Neural progenitor cell (in vitro differentiated cells): ENCODE measurements at regions not wholly inside any gene's neighbourhood (a gene's known extent, or its start where the extent isn't known, plus 50 kb on each side); places are given as distances from the start of the nearest gene placed in this dataset.

Experiments
- EZH2 ChIP-seq: fragments of 200-600 bp; sonication (generic); IDR thresholded peaks from 2 replicates; pipeline ENCODE4 v1.6.1; 2017; ENCODE audit warnings: antibody characterized with exemption, mild to moderate bottlenecking, moderate library complexity
- TF ChIP-seq, protein P1 (sequence below): fragments of 200-600 bp; sonication (generic); IDR thresholded peaks from 2 replicates; pipeline ENCODE4 v1.5.1; 2017; ENCODE audit warnings: antibody characterized with exemption, mild to moderate bottlenecking

DNA sequence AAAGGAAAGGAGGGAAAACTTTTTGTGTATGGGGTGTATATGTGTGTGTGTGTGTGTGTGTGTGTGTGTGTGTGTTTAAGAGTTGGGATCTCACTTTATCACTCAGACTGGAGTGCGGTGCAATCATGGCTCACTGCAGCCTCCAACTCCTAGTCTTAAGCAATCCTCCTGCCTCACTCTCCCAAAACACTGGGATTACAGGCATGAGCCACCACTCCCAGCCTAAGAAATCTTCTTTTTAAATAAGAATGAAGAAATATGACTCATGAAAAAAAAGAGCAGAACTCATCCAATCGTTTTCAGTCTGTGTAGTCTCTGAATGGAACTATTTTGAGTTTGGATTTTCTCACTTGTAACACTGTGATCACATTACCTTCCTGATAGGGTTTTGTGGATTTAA is 601.5 kb downstream of the ACTL7B start:
- TF ChIP-seq, protein P1, sequence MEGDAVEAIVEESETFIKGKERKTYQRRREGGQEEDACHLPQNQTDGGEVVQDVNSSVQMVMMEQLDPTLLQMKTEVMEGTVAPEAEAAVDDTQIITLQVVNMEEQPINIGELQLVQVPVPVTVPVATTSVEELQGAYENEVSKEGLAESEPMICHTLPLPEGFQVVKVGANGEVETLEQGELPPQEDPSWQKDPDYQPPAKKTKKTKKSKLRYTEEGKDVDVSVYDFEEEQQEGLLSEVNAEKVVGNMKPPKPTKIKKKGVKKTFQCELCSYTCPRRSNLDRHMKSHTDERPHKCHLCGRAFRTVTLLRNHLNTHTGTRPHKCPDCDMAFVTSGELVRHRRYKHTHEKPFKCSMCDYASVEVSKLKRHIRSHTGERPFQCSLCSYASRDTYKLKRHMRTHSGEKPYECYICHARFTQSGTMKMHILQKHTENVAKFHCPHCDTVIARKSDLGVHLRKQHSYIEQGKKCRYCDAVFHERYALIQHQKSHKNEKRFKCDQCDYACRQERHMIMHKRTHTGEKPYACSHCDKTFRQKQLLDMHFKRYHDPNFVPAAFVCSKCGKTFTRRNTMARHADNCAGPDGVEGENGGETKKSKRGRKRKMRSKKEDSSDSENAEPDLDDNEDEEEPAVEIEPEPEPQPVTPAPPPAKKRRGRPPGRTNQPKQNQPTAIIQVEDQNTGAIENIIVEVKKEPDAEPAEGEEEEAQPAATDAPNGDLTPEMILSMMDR: no peak
- no peak for TF ChIP-seq EZH2
